HFFc6 (cell line): ENCODE measurements at regions not wholly inside any gene's neighbourhood (a gene's known extent, or its start where the extent isn't known, plus 50 kb on each side); places are given as distances from the start of the nearest gene placed in this dataset.

Source experiments
- DNase-seq: peaks from one replicate; pipeline ENCODE4 v3.0.0-alpha.2; 2018
- H3K27ac Mint-ChIP-seq: 2 replicates; pipeline ENCODE4 v1.8.0; 2020; ENCODE audit warnings: mild to moderate bottlenecking, mixed read lengths
- H3K27me3 Mint-ChIP-seq: 2 replicates; pipeline ENCODE4 v1.8.0; 2021; ENCODE audit warnings: mild to moderate bottlenecking, moderate library complexity, mixed read lengths; ENCODE audit not compliant: insufficient read depth
- H3K36me3 Mint-ChIP-seq: 2 replicates; pipeline ENCODE4 v1.8.0; 2021; ENCODE audit warnings: low read depth, mixed read lengths
- H3K4me1 Mint-ChIP-seq: 2 replicates; pipeline ENCODE4 v1.8.0; 2020; ENCODE audit warnings: low read depth, mixed read lengths
- H3K4me3 Mint-ChIP-seq: 2 replicates; pipeline ENCODE4 v1.8.0; 2020; ENCODE audit warnings: mild to moderate bottlenecking, moderate library complexity, mixed read lengths
- H3K9me3 Mint-ChIP-seq: 2 replicates; pipeline ENCODE4 v1.8.0; 2020; ENCODE audit warnings: mild to moderate bottlenecking, mixed read lengths
- CTCF ChIP-seq: fragments of 200-600 bp; sonication (generic); IDR thresholded peaks from 2 replicates; pipeline ENCODE4 v1.5.0; 2021; ENCODE audit warnings: antibody characterized with exemption, mild to moderate bottlenecking

- DNase-seq = no peak
- H3K36me3 Mint-ChIP-seq = no peaks in the 10 kb centered on the region
- H3K27ac Mint-ChIP-seq = no peak overlapping the region
Measured at GRCh38 chr3:177440456-177441104, 243.3 kb upstream of the TBL1XR1 start.

GRCh38 chr3:177441276-177441812 is 244.1 kb upstream of the TBL1XR1 start:
- no peaks in the 10 kb centered on the region for H3K9me3 Mint-ChIP-seq
- no peaks in the 10 kb centered on the region for H3K27me3 Mint-ChIP-seq
- H3K27ac Mint-ChIP-seq = no peak overlapping the region
- H3K4me3 Mint-ChIP-seq = no peak overlapping the region
- peaks cover 36% of the 10 kb centered on the region for H3K4me1 Mint-ChIP-seq
- no peaks in the 10 kb centered on the region for H3K36me3 Mint-ChIP-seq
- TF ChIP-seq CTCF = no peak
- no peak for DNase-seq

More at GRCh38 chr3:177440456-177441104, 243.3 kb upstream of the TBL1XR1 start:
- Mint-ChIP-seq H3K4me1 (peaks cover 36% of the 10 kb centered on the region), H3K27me3 (no peaks in the 10 kb centered on the region), H3K4me3 (no peak overlapping the region), H3K9me3 (no peaks in the 10 kb centered on the region)
- TF ChIP-seq CTCF = no peak

- no peak for DNase-seq
- Mint-ChIP-seq H3K36me3 (no peaks in the 10 kb centered on the region), H3K27ac (no peak overlapping the region), H3K4me1 (peaks cover 36% of the 10 kb centered on the region), H3K4me3 (no peak overlapping the region), H3K27me3 (no peaks in the 10 kb centered on the region), H3K9me3 (no peaks in the 10 kb centered on the region)
- no peak for TF ChIP-seq CTCF
Measured at GRCh38 chr3:177441813-177442646, 244.7 kb upstream of the TBL1XR1 start.

GRCh38 chr3:177443469-177443868 is 246.2 kb upstream of the TBL1XR1 start:
- no peaks in the 10 kb centered on the region for H3K9me3 Mint-ChIP-seq
- TF ChIP-seq CTCF = no peak
- H3K36me3 Mint-ChIP-seq = no peaks in the 10 kb centered on the region
- no peaks in the 10 kb centered on the region; the same call in 1 of the 2 replicates for H3K27me3 Mint-ChIP-seq
- peak overlapping the region; percentile 4; the same call in 1 of the 2 replicates for H3K27ac Mint-ChIP-seq
- H3K4me3 Mint-ChIP-seq = no peak overlapping the region
- H3K4me1 Mint-ChIP-seq = peaks cover 36% of the 10 kb centered on the region
- DNase-seq = peak; percentile 43

- Mint-ChIP-seq H3K9me3 (no peaks in the 10 kb centered on the region), H3K4me3 (no peak overlapping the region), H3K36me3 (no peaks in the 10 kb centered on the region), H3K27ac (no peak overlapping the region), H3K27me3 (no peaks in the 10 kb centered on the region; the same call in 1 of the 2 replicates), H3K4me1 (peaks cover 33% of the 10 kb centered on the region)
- no peak for TF ChIP-seq CTCF
- no peak for DNase-seq
Measured at GRCh38 chr3:177444696-177445095, 247.4 kb upstream of the TBL1XR1 start.
